ENCODE measurements at regions not wholly inside any gene's neighbourhood (a gene's known extent, or its start where the extent isn't known, plus 50 kb on each side); places are given as distances from the start of the nearest gene placed in this dataset.

GRCh38 chr4:31379364-31379763, 659.2 kb downstream of the PCDH7 start:
- TF ChIP-seq, protein P1, sequence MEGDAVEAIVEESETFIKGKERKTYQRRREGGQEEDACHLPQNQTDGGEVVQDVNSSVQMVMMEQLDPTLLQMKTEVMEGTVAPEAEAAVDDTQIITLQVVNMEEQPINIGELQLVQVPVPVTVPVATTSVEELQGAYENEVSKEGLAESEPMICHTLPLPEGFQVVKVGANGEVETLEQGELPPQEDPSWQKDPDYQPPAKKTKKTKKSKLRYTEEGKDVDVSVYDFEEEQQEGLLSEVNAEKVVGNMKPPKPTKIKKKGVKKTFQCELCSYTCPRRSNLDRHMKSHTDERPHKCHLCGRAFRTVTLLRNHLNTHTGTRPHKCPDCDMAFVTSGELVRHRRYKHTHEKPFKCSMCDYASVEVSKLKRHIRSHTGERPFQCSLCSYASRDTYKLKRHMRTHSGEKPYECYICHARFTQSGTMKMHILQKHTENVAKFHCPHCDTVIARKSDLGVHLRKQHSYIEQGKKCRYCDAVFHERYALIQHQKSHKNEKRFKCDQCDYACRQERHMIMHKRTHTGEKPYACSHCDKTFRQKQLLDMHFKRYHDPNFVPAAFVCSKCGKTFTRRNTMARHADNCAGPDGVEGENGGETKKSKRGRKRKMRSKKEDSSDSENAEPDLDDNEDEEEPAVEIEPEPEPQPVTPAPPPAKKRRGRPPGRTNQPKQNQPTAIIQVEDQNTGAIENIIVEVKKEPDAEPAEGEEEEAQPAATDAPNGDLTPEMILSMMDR (IDR thresholded peaks at IDR 0.05 in 4 of 5, conservative IDR thresholded peaks at IDR 0.05 in 1 of 5), result no peak
- no peak for TF ChIP-seq POLR2A (IDR thresholded peaks at IDR 0.05)
